Medulla oblongata (tissue), 1 donor: ENCODE measurements at regions not wholly inside any gene's neighbourhood (a gene's known extent, or its start where the extent isn't known, plus 50 kb on each side); places are given as distances from the start of the nearest gene placed in this dataset.
A peak's percentile ranks its signal among the peaks of the same experiment; 100 is the strongest.

Experiments used
- DNase-seq: peaks from one replicate; pipeline ENCODE4 v3.0.0-alpha.2; 2015; ENCODE audit errors: extremely low spot score

DNA sequence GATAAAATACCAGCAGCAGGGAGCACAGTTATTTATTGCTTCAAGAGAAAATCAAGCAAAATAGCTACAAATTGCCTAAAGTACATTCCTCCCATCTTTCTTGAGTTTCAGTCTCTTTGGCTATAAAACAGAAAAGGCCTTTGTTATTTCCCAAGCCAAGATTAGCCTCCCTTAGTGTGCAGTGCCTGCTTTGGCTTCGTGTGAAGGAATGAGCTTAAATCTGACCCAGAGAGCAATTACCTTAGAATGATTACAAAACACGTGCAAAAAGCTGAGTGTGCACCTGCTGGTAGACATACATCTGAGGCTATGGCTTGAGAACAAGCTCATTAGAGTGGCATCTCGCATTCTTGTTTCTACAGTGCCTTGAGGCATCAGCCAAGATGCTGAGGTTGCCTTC, 250.8 kb downstream of the C4orf33 start:
- DNase-seq: no peak

- no peak for DNase-seq
Measured at GRCh38 chr4:129350834-129351721, 255.1 kb downstream of the C4orf33 start.

DNA sequence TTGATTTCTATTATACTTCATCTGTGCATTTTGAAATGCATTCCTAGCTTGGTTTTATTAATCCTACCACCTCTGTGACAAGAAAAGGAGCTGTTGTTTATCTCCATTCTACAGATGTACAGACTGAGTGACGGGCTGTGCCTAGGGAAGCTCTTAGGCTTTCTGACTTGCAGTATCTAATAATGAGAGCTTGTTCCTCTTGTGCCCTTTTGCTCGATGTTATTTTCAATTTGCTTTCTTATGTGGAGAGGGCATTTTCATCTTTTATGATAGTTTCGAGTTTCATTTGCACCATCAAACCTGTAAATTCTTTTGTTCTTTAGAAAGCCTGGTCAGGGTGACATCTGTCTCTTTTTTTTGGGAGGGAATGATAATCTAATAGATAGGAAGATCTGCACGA, 256.5 kb downstream of the C4orf33 start:
- no peak for DNase-seq

DNA sequence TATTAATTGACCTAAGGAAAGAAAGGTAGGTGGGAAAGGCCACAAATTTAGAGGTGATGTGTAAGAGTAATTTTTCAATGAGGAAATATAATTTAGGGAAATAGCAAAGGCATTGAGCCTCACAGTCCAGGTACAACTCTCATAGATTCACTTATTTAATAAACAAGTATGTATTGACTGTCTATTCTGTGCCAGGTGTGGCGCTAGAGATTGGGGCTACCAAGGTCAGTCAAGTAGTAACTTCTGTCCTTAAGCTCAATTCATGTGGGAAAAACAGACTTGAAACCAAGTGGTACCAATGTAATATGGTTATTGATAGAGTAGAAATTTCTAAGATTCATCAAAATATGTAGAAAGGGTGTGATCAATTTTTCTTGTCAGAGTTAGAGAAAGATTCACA, 257.5 kb downstream of the C4orf33 start:
- DNase-seq: no peak

DNA sequence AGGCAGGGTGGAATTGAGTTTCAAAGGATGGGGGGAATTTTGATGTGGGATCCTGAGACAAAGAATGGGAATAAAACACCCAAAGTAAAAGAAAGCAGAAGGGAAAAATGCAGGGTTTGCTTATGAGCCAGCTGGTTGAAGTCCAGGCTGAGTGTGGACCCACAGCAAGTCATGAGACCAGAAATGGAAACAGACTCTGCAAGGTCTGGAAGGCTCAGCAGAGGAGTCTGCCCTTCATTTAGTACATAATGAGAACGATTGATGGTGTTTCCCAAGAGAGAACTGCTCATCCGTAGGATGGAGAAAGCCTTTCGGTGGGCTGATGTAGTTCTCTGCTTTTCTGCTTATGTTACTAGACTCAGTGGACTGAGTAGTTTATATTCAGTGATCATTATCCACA, 259.1 kb downstream of the C4orf33 start:
- peak; percentile 36 for DNase-seq

DNA sequence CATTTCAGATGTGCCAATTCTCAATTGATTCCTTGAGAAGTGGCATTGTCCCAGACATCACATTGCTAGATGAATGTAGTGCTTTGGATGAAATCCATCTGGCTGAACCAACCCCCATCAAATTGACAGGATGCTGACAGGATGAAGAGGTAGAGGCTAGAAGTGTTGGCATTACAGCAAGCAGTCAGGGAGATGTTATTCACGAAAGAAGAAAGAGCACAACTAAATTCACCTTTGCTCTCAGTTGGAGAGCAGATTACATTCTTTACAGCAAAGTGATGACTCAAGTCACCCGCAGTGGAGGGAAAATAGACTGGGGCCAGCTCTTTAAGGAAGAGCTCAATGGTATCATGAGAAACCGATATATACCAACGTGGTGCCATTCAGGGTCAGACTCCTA, 259.6 kb downstream of the C4orf33 start:
- DNase-seq: no peak

DNA sequence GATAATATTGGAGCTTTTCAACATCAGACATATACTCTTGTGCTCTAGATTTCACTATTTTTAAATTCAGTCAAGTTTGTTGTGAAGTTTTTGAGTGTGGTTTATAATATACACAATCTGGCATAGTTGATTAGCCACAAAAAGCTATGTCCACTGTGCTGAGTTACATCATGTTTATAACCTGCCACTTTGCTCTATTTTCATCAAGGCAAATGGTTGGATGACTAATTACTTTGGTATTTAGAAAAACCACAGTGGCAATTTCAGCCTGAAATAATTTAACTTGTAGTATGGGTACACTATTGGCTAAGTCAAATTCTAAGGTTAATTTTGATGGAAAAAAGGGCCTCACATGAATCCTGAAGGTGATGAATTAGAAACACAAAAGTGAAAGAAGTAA, 262.6 kb downstream of the C4orf33 start:
- DNase-seq: no peak

GRCh38 chr4:129359461-129359860, 263.5 kb downstream of the C4orf33 start:
- no peak for DNase-seq

- DNase-seq: peak; percentile 85
Measured at GRCh38 chr4:129362691-129363274, 266.8 kb downstream of the C4orf33 start.

DNA sequence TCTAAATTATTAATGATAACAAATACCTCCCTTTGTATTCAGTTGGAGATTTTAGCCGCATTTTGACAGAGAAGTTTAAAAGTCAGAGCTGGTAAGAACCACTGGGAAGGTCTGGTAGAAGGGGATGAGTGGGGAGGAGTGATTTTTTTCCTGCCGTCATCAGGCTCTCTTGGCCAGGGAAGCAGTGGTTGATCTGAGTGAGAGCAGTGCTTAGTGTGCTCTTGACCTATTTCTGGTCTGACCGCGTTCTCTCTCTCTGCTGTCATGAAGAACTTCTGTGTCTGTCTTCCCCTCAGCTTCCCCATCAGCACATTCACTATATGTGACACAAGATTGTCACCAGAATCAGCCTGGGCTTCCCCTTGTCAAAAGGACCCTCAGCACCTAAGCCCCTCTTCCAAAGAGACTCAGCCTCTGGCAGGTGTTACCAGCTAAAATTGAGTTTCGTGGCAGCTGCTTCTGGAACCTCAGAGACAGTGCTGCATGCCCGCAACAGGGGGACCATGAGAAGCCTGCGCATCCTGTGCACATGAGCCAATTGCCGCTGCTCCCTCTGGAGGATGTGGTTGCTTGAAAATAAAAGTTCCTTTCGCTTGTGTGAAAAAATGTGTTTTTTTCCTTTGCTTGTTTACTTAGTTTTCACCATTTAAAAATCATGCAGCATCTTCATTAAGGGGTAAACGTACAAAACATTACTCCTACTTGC, 268.9 kb downstream of the C4orf33 start:
- no peak for DNase-seq

DNA sequence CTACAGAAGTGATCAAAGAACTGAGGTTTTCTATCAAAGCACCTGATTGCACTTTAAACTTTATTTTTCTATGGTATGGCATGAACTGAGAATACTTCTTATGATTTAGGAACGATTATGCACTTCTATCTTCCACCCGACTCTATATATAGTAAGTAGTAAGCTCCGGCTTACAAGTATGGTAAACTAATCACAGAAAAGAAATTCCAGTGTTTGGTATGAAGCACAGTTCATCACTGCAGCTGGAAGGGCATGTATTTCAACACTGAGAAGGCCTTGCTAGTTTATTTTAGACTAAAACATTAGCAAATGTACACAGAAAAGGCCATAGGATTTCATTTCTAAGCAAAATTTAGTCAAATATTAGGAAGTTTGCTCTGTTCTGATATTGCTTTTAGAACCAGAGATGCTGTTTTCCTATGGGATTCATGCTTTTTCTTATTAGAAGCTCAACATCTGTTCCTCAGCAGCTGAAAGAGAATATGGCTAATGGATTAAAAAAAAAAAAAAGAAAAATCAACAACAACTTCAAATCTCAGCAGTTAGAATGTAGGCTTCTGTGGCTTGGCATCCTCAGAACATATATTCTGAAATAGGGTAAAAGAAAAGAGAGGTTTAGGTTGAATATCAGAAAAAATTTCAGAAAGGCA, 273.5 kb downstream of the C4orf33 start:
- DNase-seq: no peak

GRCh38 chr4:129371065-129371464, 275.1 kb downstream of the C4orf33 start:
- no peak for DNase-seq

- DNase-seq: no peak
Measured at GRCh38 chr4:129371926-129372325, 276.0 kb downstream of the C4orf33 start.

DNA sequence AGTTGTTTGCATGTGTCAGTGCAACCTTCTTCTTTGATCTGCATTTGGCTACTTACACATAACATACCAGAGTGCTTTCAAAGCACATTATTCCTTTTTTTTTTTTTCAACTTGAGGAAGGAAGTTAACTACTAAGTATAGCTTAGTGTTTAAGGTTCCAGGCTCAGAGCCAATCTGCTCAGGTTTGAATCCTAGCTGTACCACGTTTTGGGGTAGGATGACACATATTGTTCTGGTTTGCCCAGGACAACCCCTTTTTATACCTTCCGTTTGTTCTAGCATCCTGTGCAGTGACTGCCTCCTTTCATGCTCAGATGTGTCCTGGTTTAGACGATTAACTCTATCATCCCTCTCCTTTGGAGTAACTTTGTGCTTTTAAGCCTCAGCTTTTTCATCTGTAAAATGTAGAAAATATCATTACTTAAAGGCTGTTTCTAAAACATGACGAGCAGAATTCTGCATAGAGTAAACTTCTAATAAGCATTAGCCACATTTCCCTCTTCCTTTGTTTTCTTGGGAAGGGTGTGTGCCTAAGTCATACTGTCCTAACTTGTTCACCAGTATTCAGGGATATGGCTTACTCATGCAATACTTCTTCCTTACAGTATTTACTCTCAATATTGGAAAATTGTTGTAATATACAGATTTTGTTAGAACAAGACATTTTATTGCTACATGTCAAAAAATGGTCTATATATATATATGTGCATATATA, 281.3 kb downstream of the C4orf33 start:
- DNase-seq: peak; percentile 13

DNA sequence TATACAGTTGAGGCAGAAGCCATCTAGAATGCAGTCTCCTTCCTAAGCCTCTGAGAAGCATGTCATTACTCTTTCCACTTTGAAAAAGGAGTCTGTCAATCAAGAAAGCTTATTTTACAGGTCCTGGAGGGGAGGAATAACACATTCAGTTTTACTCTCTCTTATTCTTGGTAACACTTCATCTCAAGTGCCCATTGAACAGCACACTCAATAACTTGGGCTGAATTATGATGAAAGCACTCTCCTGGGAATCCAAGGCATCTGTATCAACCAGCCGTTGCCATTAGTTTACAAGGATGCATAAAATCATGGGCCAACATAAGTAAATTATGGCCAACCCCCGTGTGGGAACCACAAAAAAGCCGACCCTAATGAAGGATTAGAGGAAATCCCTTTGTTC, 282.4 kb downstream of the C4orf33 start:
- DNase-seq: no peak

DNA sequence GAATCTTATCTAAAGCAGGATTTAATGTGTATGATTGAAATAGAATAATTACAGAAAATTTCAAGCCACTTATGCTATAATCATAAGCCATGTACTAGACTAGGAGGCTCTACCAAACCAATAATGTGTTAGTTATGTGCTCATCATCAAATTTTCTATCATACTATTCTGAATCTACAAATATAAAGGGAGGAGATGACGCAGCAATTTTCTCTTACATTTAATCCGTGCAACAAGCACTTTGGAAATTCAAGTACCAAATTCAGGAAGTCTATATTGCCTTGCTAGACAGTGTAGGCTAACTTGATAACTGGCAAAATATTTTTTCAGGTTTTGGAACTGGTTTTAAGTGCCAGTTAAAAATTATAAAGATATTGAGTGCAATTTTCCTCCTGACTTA, 283.5 kb downstream of the C4orf33 start:
- no peak for DNase-seq

GRCh38 chr4:129384974-129385373, 289.0 kb downstream of the C4orf33 start:
- no peak for DNase-seq

DNA sequence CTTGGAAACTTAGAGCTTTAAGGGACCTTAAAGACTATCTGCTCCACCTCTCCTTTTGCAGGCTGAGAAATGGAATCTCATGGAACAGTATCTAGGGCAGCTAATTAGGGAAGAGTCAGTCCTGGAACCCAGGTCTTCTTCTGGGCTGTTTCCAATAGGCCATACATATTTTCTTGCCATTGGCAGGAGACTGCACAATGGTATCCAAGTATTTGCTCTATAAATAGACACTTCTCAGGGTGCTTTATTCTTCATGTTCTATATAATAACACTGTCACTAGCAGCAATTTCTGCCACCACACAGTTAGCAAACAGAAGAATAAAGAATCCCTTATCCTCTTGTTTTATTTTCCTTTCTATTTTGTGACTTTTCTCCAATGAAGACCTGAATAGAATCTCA, 291.7 kb downstream of the C4orf33 start:
- no peak for DNase-seq

- no peak for DNase-seq
Measured at GRCh38 chr4:129393976-129394375, 298.0 kb downstream of the C4orf33 start.

DNA sequence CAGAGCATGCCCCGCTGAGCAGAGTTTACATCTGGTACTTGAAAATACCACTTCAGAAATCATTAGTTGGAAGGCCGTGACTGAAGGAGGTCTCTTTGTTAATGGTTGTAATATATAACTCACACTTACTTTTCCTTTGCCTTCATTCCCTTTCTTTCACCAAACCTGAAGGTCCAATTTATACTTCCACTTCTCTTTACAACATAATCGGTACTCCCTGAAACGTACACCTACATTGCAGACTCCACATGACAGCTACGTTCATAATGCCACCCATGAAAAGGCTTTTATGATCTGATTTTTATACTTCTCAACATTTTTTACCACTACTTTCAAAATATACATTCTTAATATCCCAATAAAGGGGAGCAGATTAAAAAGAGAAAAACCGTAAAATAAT, 298.7 kb downstream of the C4orf33 start:
- DNase-seq: no peak

DNA sequence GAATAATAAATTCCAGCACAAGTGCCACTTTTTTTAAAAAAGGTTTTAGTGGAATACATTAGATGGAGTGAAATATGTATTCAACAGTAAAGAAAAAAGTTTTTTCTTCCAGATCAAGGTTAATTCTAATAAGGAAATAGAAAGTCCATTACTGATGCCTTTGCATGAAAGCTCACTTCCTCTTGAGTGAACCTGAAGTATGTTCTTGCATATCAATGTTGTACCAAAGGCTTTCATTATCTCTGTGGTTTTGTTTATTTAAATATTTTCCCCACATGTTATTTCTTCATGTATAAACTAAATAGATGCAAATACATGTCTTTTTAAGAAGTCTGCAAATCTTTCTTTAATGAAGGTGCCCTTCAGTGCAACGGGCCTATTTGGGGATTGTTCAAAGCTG, 307.9 kb downstream of the C4orf33 start:
- DNase-seq: no peak

GRCh38 chr4:129410115-129410514, 314.2 kb downstream of the C4orf33 start:
- no peak for DNase-seq
